ENCODE measurements at regions not wholly inside any gene's neighbourhood (a gene's known extent, or its start where the extent isn't known, plus 50 kb on each side); places are given as distances from the start of the nearest gene placed in this dataset.
"Not testable (repeated sequence)": the region's sequence is repeated elsewhere in the genome, so short reads cannot be mapped to it uniquely, and the experiment has no call there.

- TF ChIP-seq CTCF (conservative IDR thresholded peaks at IDR 0.05): no peak
- peaks cover 6% of the 10 kb centered on the region for H3K9me3 Mint-ChIP-seq
- no peak for DNase-seq (ENCODE audit: extremely low spot score, unreplicated experiment)
- no peaks in the 10 kb centered on the region for H3K36me3 Mint-ChIP-seq
- no peak overlapping the region for H3K4me3 Mint-ChIP-seq
- H3K4me1 Mint-ChIP-seq (ENCODE audit: unreplicated experiment): no peaks in the 10 kb centered on the region
- H3K27ac Mint-ChIP-seq: no peak overlapping the region
- no peaks in the 10 kb centered on the region for H3K27me3 Mint-ChIP-seq
These were observed 139.9 kb upstream of the USP9X start for GRCh38 chrX:40945361-40945713.

GRCh38 chrX:40947276-40947675, 138.0 kb upstream of the USP9X start:
- no peak for TF ChIP-seq CTCF (conservative IDR thresholded peaks at IDR 0.05)
- no peak for DNase-seq (ENCODE audit: extremely low spot score, unreplicated experiment)
- Mint-ChIP-seq H3K36me3 (no peaks in the 10 kb centered on the region), H3K4me3 (no peak overlapping the region), H3K27me3 (no peaks in the 10 kb centered on the region), H3K9me3 (peaks cover 6% of the 10 kb centered on the region), H3K4me1 (ENCODE audit: unreplicated experiment) (no peaks in the 10 kb centered on the region), H3K27ac (no peak overlapping the region)

- Mint-ChIP-seq H3K27ac (no peak overlapping the region), H3K27me3 (no peaks in the 10 kb centered on the region), H3K36me3 (no peaks in the 10 kb centered on the region), H3K4me1 (ENCODE audit: unreplicated experiment) (no peaks in the 10 kb centered on the region), H3K9me3 (peaks cover 6% of the 10 kb centered on the region), H3K4me3 (no peak overlapping the region)
- no peak for DNase-seq (ENCODE audit: extremely low spot score, unreplicated experiment)
- no peak for TF ChIP-seq CTCF (conservative IDR thresholded peaks at IDR 0.05)
These were observed 136.2 kb upstream of the USP9X start for GRCh38 chrX:40949071-40949470.

- DNase-seq (ENCODE audit: extremely low spot score, unreplicated experiment): no peak
- Mint-ChIP-seq H3K4me1 (ENCODE audit: unreplicated experiment) (no peaks in the 10 kb centered on the region), H3K36me3 (no peaks in the 10 kb centered on the region), H3K9me3 (peaks cover 6% of the 10 kb centered on the region), H3K27ac (no peak overlapping the region), H3K4me3 (no peak overlapping the region), H3K27me3 (no peaks in the 10 kb centered on the region)
- TF ChIP-seq CTCF (conservative IDR thresholded peaks at IDR 0.05): no peak
These were observed 134.7 kb upstream of the USP9X start for GRCh38 chrX:40950546-40950945.

GRCh38 chrX:40951407-40951806, 133.8 kb upstream of the USP9X start:
- not testable (repeated sequence) for H3K27ac Mint-ChIP-seq; H3K36me3 Mint-ChIP-seq; DNase-seq (ENCODE audit: extremely low spot score, unreplicated experiment); H3K4me3 Mint-ChIP-seq; H3K27me3 Mint-ChIP-seq; H3K9me3 Mint-ChIP-seq; H3K4me1 Mint-ChIP-seq (ENCODE audit: unreplicated experiment)

GRCh38 chrX:40952855-40953254, 132.4 kb upstream of the USP9X start:
- no peaks in the 10 kb centered on the region for H3K36me3 Mint-ChIP-seq
- peaks cover 6% of the 10 kb centered on the region for H3K9me3 Mint-ChIP-seq
- TF ChIP-seq CTCF (conservative IDR thresholded peaks at IDR 0.05): no peak
- H3K4me3 Mint-ChIP-seq: no peak overlapping the region
- H3K27me3 Mint-ChIP-seq: no peaks in the 10 kb centered on the region
- no peaks in the 10 kb centered on the region for H3K4me1 Mint-ChIP-seq (ENCODE audit: unreplicated experiment)
- H3K27ac Mint-ChIP-seq: no peak overlapping the region
- DNase-seq (ENCODE audit: extremely low spot score, unreplicated experiment): no peak

Measured in type B pancreatic cell (in vitro differentiated cells).